ENCODE measurements at regions not wholly inside any gene's neighbourhood (a gene's known extent, or its start where the extent isn't known, plus 50 kb on each side); places are given as distances from the start of the nearest gene placed in this dataset.

DNA sequence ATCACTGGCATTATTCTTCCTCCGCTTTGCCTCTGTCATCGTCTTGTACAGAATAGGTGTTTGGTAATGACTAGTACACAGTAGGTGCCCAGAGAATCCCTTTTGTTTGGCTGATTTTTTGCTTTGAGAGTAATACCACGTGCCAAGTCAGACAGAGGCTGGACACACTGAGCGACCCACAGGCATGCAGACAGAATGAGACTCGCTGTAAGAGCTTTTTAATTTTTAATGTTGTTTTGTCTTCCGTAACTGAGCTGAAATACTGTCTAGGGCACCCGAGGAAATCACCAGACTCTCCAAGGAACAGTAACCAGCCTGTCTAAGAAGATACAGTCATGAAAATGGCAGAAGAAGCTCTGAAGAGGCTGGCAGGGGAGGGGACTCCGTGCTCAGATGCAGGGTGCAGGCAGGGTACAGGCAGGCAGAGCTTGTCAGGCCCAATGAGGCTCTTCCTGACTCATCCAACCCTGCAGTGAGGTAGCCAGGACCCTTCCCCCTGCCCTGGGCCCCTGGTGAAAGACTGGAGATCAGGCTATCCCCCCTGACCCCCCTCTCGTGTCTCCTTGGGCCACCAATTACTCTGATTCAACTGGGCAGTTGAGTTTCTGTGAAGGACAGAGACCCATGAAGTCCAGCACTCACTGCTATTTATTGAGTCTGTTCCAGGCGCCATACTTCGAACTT is 60.1 kb upstream of the ECE1 start:
- TF ChIP-seq POLR2A (IDR thresholded peaks at IDR 0.05; ENCODE audit: borderline replicate concordance, extremely low read depth, insufficient read depth, insufficient read length) (no peak), EZH2 (IDR thresholded peaks at IDR 0.05) (no peak)
- TF ChIP-seq, protein P1, sequence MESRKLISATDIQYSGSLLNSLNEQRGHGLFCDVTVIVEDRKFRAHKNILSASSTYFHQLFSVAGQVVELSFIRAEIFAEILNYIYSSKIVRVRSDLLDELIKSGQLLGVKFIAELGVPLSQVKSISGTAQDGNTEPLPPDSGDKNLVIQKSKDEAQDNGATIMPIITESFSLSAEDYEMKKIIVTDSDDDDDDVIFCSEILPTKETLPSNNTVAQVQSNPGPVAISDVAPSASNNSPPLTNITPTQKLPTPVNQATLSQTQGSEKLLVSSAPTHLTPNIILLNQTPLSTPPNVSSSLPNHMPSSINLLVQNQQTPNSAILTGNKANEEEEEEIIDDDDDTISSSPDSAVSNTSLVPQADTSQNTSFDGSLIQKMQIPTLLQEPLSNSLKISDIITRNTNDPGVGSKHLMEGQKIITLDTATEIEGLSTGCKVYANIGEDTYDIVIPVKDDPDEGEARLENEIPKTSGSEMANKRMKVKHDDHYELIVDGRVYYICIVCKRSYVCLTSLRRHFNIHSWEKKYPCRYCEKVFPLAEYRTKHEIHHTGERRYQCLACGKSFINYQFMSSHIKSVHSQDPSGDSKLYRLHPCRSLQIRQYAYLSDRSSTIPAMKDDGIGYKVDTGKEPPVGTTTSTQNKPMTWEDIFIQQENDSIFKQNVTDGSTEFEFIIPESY (IDR thresholded peaks at IDR 0.05; ENCODE audit: extremely low read depth, insufficient replicate concordance, low read length), result no peak
- TF ChIP-seq, protein P2, sequence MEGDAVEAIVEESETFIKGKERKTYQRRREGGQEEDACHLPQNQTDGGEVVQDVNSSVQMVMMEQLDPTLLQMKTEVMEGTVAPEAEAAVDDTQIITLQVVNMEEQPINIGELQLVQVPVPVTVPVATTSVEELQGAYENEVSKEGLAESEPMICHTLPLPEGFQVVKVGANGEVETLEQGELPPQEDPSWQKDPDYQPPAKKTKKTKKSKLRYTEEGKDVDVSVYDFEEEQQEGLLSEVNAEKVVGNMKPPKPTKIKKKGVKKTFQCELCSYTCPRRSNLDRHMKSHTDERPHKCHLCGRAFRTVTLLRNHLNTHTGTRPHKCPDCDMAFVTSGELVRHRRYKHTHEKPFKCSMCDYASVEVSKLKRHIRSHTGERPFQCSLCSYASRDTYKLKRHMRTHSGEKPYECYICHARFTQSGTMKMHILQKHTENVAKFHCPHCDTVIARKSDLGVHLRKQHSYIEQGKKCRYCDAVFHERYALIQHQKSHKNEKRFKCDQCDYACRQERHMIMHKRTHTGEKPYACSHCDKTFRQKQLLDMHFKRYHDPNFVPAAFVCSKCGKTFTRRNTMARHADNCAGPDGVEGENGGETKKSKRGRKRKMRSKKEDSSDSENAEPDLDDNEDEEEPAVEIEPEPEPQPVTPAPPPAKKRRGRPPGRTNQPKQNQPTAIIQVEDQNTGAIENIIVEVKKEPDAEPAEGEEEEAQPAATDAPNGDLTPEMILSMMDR (IDR thresholded peaks at IDR 0.05 in 2 of 3, conservative IDR thresholded peaks at IDR 0.05 in 1 of 3; ENCODE audit: borderline replicate concordance in 1 of 3, insufficient read depth in 1 of 3, low read depth in 2 of 3, low read length in 2 of 3), result no peak
